ENCODE measurements at regions not wholly inside any gene's neighbourhood (a gene's known extent, or its start where the extent isn't known, plus 50 kb on each side); places are given as distances from the start of the nearest gene placed in this dataset.

- no peak for TF ChIP-seq CTCF (IDR thresholded peaks at IDR 0.05)
- Histone ChIP-seq H3K27ac (no peak overlapping the region), H3K4me1 (peaks cover 8% of the 10 kb centered on the region), H3K36me3 (ENCODE audit: insufficient read depth in 1 of 2, low read depth in 1 of 2) (peaks cover 0 to 25% of the 10 kb centered on the region in 2 donors), H3K4me3 (no peak overlapping the region), H3K9me3 (no peaks in the 10 kb centered on the region), H3K27me3 (ENCODE audit: insufficient read depth in 3 of 3, low read length in 2 of 3) (no peaks in the 10 kb centered on the region)
- DNase-seq, result no peak
- ATAC-seq, result no peak
- 89 to 92% (median 89%) methylated on average over 2 of the region's 2 CpGs for WGBS, 3 donors
- intact Hi-C loops (cut with DNase I), result no loop called here
Observed at GRCh38 chr20:19950042-19950441, 67.1 kb upstream of the NAA20 start.

- Histone ChIP-seq H3K27me3 (ENCODE audit: insufficient read depth in 3 of 3, low read length in 2 of 3) (no peaks in the 10 kb centered on the region), H3K9me3 (no peaks in the 10 kb centered on the region), H3K4me1 (no peaks in the 10 kb centered on the region), H3K4me3 (no peak overlapping the region), H3K36me3 (ENCODE audit: insufficient read depth in 1 of 2, low read depth in 1 of 2) (peaks cover 0 to 38% of the 10 kb centered on the region in 2 donors), H3K27ac (no peak overlapping the region)
- DNase-seq (no peak), ATAC-seq (no peak)
- intact Hi-C loops (cut with DNase I), result no loop called here
- 65 to 76% (median 67%) methylated on average over 3 of the region's 3 CpGs for WGBS, 3 donors
- no peak for TF ChIP-seq CTCF (IDR thresholded peaks at IDR 0.05)
Observed at GRCh38 chr20:19952392-19952791, 64.8 kb upstream of the NAA20 start.

- no peak overlapping the region for H3K4me3 ChIP-seq
- H3K27ac ChIP-seq, result no peak overlapping the region
- intact Hi-C loops (cut with DNase I), result no loop called here
- no peaks in the 10 kb centered on the region for H3K4me1 ChIP-seq
- no peak for ATAC-seq
- peaks cover 0 to 44% of the 10 kb centered on the region in 2 donors for H3K36me3 ChIP-seq (ENCODE audit: insufficient read depth in 1 of 2, low read depth in 1 of 2)
- TF ChIP-seq CTCF (IDR thresholded peaks at IDR 0.05), result no peak
- H3K27me3 ChIP-seq (ENCODE audit: insufficient read depth in 3 of 3, low read length in 2 of 3), result no peaks in the 10 kb centered on the region
- no peak for DNase-seq
- H3K9me3 ChIP-seq, result no peaks in the 10 kb centered on the region
Observed at GRCh38 chr20:19953606-19954005, 63.6 kb upstream of the NAA20 start.

GRCh38 chr20:19956976-19957375 lies 60.2 kb upstream of the NAA20 start:
- TF ChIP-seq CTCF (IDR thresholded peaks at IDR 0.05), result no peak

GRCh38 chr20:19958219-19958618 lies 58.9 kb upstream of the NAA20 start:
- H3K27me3 ChIP-seq (ENCODE audit: insufficient read depth in 3 of 3, low read length in 2 of 3), result no peaks in the 10 kb centered on the region
- no peak for ATAC-seq
- no peak overlapping the region for H3K4me3 ChIP-seq
- no peak for TF ChIP-seq CTCF (IDR thresholded peaks at IDR 0.05)
- DNase-seq, result no peak
- intact Hi-C loops (cut with DNase I), result no loop called here
- H3K27ac ChIP-seq, result no peak overlapping the region
- WGBS, 3 donors, result 97 to 99% (median 97%) methylated on average over 3 of the region's 3 CpGs
- H3K4me1 ChIP-seq, result no peaks in the 10 kb centered on the region
- H3K9me3 ChIP-seq, result no peaks in the 10 kb centered on the region
- peaks cover 7 to 70% of the 10 kb centered on the region in 2 donors for H3K36me3 ChIP-seq (ENCODE audit: insufficient read depth in 1 of 2, low read depth in 1 of 2)

More at GRCh38 chr20:19956976-19957375, 60.2 kb upstream of the NAA20 start:
- 94 to 98% (median 95%) methylated on average over 4 of the region's 4 CpGs for WGBS, 3 donors
- no peak for DNase-seq
- Histone ChIP-seq H3K4me3 (no peak overlapping the region), H3K27me3 (ENCODE audit: insufficient read depth in 3 of 3, low read length in 2 of 3) (no peaks in the 10 kb centered on the region), H3K9me3 (no peaks in the 10 kb centered on the region), H3K27ac (no peak overlapping the region), H3K36me3 (ENCODE audit: insufficient read depth in 1 of 2, low read depth in 1 of 2) (peaks cover 7 to 63% of the 10 kb centered on the region in 2 donors), H3K4me1 (no peaks in the 10 kb centered on the region)
- no peak for ATAC-seq
- intact Hi-C loops (cut with DNase I), result no loop called here

Data from psoas muscle (tissue), 7 donors.